GM18519 (cell line): ENCODE measurements at regions not wholly inside any gene's neighbourhood (a gene's known extent, or its start where the extent isn't known, plus 50 kb on each side); places are given as distances from the start of the nearest gene placed in this dataset.

Source experiments
- ATAC-seq: cut with Tn5 transposase; IDR thresholded peaks from one replicate; pipeline ENCODE4 v1.9.1; 2021; ENCODE audit warnings: mild to moderate bottlenecking, moderate library complexity; ENCODE audit not compliant: unreplicated experiment, low FRiP score

DNA sequence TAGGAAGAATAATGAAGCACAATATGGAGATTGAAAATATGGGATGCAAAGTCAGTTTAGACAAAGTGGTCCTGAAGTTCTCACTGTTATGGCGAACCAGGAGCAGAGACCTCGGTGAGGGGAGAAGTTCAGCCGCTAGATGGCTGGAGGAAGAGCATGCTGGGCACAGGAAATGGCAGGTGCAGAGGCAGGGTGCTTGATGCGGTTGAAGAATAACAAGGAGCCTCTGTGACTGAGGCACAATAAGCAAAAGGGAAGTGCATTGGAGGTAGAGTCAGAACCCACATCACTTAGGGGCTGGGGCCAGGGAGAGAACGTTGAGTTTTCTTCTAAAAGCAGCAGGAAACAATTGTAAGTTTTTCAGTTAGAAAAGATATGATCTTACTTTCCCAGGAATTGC is 1725.2 kb downstream of the EFNB2 start:
- no peak for ATAC-seq

GRCh38 chr13:104809483-104809882 is 1726.0 kb downstream of the EFNB2 start:
- ATAC-seq: no peak

DNA sequence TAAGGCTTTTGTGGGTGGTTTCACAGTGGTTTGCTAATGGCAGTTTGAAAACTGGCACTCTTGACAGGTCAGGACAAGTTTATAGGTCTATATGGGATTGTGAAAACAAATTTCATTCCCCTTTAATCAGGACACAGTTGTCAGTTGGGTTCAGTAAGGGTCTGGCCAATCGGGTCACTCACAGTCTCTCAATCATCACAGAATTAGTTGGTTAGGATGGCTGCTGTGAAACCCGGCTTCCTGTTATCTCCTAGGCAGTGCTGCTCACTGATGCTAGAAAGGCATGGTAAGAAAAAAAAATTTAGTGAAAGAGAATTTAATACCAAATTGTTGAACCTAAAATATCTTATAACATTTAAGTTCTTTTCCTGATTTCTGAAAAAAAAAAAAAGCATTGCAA is 1730.1 kb downstream of the EFNB2 start:
- ATAC-seq: no peak

- no peak for ATAC-seq
Observed at GRCh38 chr13:104799152-104799551, 1732.9 kb upstream of the SLC10A2 start.

GRCh38 chr13:104798486-104798885 is 1732.3 kb upstream of the SLC10A2 start:
- ATAC-seq: no peak

- no peak for ATAC-seq
Observed at GRCh38 chr13:104796581-104796980, 1730.4 kb upstream of the SLC10A2 start.

DNA sequence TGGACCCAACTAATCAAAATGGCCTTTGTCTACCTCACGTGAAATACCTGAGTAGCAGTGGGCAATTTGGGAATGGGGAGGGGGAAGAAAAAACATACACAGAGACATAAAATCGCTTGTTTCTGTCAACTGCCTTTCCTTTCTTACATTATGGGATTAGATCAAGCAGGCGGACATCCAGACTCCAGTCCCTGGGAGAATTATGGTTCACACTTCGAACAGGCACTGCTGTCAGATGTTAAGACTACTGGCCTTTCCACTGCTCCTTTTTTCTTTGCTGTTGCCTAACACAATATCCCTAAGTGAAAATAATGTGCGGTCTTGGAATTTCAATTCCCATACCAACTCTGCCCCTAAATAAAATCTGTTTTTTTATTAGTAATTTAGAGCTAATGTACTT is 1719.7 kb upstream of the SLC10A2 start:
- no peak for ATAC-seq

GRCh38 chr13:104784891-104785290 is 1718.7 kb upstream of the SLC10A2 start:
- no peak for ATAC-seq

GRCh38 chr13:104782741-104783140 is 1716.5 kb upstream of the SLC10A2 start:
- ATAC-seq: no peak

DNA sequence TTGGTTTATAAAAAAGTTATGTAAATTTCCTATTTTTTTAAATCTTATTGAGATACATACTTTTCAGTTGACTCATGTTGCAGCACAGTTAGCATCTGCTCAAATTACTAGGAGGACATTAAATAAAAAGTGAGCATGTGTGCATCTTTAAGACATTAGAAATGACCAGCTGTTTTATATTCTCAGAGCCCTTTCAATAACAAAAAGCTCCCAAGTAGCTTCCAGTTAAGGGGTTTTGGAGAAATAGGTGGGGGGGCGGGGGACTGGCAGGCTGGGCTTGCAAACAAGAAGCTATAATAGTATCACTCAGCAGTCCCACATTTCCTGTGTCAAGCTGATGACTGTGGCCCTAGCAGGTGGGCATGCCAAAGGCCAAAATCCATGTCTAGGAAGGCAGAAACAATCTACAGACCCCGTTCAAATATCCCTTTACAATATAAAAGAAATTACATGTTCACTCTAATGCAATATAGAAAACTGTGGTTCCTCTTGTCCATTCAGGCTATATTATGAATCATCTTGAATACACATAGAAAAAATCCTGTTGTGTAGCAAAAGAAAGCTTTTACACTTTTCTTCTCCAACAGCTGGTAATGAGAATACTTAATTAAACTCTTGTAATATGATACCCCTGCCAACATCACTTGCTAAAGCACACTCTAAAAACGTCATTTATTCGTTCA is 1713.2 kb upstream of the SLC10A2 start:
- ATAC-seq: no peak

GRCh38 chr13:104773775-104774174 is 1707.6 kb upstream of the SLC10A2 start:
- peak; percentile 69 for ATAC-seq

DNA sequence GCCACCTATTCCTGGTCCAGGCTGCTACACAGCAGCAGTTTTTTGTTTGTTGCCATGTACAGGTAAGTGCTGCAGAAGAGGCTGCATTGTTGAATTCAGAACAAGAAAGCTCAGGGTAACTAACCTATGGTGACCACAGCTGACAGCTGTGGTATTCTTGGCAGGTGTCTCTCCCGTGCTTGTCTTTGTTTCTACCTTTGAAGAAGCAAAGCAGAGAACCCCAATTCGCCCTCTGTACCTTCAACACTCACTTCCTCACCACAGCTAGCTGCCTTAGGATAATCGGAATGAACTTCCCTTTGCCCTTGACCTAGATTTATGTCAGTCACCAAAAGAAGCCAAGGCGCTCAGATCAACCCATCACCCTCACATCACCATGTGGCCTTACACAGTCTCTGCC is 1703.3 kb upstream of the SLC10A2 start:
- no peak for ATAC-seq

DNA sequence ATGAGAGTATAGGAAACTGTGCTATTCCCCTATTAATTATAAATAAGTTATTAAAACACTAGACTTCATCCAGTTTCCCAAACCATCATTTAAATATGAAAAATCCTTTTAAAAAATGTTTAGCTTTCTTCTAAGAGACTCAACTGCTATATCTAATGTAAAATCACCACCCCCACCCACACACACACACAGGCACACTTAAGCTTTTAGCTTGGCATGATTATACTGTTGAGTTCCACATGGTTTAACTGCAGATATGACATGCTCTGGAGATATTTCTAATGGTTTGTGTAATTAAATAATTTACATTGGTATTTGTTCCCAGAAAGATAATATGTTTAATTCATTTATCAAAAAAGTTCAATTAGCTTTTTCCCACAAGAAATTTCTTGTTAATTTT is 1700.1 kb upstream of the SLC10A2 start:
- ATAC-seq: no peak

GRCh38 chr13:104764600-104764999 is 1698.4 kb upstream of the SLC10A2 start:
- no peak for ATAC-seq

- no peak for ATAC-seq
Observed at GRCh38 chr13:104759069-104759468, 1692.9 kb upstream of the SLC10A2 start.

DNA sequence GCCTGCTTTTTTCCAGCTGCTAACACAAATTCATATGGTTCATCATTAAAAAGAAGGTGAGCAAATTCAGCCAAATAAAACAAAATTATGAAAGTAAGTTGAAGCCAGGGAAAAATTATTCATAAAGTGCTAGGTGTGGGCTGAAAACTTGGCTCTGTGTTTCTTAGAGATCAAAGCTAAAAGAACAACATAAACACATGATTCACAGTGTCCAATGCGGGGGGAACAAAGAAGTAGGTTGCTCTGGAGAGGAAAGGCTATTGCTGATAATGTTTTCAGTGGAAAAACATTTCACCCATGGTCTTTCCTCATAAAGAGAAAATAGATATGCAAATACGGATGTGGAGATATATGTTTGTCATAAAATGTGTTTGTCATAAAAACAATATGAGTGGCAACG is 1691.5 kb upstream of the SLC10A2 start:
- ATAC-seq: no peak

DNA sequence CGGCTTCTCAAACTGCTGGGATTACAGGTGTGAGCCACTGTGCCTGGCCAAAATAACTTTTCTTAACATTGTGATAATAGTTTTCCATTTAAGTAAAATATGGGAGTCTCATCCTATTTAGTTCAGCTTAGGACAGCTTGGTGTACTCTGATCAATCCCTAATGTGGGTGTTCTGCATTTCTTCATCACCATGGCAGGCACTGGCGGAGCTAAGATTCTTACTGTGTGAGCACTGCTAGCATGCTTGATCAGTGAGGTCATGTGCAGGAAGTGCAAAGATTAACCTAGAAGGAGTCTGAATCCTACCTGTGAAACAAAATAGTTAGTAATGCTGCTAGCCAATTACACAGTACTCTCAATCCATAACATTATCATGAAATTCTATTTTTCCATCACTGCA is 1684.2 kb upstream of the SLC10A2 start:
- ATAC-seq: no peak

GRCh38 chr13:104740641-104741222 is 1674.5 kb upstream of the SLC10A2 start:
- ATAC-seq: no peak

DNA sequence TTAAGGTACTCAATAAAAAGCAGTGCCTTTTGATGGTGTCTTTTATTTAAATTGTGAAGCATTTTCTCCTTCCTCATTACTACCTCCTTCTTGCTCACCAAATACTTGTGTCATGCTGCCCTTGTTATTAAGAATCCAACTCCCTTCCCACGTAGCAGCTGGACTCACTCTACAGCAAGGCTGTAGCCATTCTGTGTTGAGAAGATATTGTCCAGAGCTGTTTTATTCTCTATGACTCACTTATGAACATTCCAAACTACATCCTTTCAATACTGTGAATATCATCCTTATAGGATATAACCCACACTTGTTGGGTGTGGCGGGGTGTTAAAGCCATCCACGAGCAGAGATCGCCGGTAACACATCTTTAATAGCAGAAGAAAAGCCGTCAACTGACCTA is 1671.5 kb upstream of the SLC10A2 start:
- ATAC-seq: no peak

DNA sequence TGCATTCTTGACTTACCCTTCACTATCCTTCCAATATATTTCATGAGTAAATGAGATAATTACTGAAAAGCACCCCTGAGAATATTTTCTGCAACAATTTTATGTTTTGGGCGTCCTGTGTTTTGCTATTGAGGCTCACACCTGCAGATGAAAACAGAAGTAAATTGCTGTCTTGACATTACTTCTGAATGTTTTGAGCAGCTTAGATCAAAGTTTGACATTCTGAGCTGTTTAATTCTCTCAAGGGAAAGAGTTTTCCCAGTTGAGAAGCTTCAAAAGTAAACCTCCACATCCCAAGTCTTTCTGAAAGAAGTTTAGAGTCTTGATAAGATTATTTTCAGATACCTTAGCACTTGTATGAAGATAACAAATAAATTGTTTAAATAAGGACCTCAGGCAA is 1667.2 kb upstream of the SLC10A2 start:
- ATAC-seq: no peak

DNA sequence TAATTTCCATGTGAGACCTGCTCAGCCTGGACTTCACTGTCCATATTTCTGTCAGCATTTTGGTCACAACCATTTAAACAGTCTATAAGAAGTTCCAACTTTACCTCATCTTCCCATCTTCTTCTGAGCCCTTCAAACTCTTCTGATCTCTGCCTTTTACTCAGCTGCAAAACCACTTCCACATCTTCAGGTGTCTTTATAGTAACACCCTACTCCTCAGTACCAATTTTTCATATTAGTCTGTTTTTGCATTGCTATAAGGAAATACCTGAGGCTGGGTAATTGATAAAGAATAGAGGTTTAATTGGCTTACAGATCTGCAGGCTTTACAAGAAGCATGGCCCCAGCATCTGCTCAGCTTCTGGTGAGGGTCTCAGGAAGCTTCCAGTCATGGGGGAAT is 1648.9 kb upstream of the SLC10A2 start:
- no peak for ATAC-seq

GRCh38 chr13:104705031-104705750 is 1639.0 kb upstream of the SLC10A2 start:
- ATAC-seq: no peak
